WTC11 (cell line): ENCODE measurements at regions not wholly inside any gene's neighbourhood (a gene's known extent, or its start where the extent isn't known, plus 50 kb on each side); places are given as distances from the start of the nearest gene placed in this dataset.

ENCODE experiments used
- ESRRA ChIP-seq: sonication (generic); formaldehyde crosslinking; IDR thresholded peaks from 2 replicates; pipeline ENCODE4 v1.8.1; 2022; ENCODE audit warnings: mild to moderate bottlenecking, missing genetic modification reagents, borderline replicate concordance
- TF ChIP-seq, protein P1 (sequence below): fragments of 250-450 bp; sonication (Bioruptor Pico); IDR thresholded peaks from 2 replicates; pipeline ENCODE4 v1.9.0; 2021; ENCODE audit warnings: mild to moderate bottlenecking, borderline replicate concordance

DNA sequence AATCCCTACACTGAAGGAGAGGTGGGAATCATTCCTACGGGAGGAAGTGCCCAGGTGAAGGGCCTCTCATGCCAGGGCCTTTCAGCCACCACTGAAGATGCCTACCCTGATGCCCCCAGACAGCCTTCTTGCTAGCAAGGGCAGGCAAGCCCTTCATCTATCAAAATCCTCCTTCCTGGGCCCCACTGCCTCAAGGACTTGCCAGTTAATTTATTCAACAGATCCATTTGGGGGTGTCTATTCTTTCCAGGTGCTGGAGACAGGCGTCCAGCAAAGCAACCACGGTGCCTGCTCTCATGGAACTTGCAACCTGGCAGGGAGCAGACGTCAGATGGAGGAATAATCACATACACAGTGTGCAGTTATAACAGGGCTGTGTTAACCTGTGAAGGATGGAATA is 95.5 kb downstream of the GYPC start:
- TF ChIP-seq ESRRA (CRISPR knock-in tag), result no peak
- TF ChIP-seq, protein P1, sequence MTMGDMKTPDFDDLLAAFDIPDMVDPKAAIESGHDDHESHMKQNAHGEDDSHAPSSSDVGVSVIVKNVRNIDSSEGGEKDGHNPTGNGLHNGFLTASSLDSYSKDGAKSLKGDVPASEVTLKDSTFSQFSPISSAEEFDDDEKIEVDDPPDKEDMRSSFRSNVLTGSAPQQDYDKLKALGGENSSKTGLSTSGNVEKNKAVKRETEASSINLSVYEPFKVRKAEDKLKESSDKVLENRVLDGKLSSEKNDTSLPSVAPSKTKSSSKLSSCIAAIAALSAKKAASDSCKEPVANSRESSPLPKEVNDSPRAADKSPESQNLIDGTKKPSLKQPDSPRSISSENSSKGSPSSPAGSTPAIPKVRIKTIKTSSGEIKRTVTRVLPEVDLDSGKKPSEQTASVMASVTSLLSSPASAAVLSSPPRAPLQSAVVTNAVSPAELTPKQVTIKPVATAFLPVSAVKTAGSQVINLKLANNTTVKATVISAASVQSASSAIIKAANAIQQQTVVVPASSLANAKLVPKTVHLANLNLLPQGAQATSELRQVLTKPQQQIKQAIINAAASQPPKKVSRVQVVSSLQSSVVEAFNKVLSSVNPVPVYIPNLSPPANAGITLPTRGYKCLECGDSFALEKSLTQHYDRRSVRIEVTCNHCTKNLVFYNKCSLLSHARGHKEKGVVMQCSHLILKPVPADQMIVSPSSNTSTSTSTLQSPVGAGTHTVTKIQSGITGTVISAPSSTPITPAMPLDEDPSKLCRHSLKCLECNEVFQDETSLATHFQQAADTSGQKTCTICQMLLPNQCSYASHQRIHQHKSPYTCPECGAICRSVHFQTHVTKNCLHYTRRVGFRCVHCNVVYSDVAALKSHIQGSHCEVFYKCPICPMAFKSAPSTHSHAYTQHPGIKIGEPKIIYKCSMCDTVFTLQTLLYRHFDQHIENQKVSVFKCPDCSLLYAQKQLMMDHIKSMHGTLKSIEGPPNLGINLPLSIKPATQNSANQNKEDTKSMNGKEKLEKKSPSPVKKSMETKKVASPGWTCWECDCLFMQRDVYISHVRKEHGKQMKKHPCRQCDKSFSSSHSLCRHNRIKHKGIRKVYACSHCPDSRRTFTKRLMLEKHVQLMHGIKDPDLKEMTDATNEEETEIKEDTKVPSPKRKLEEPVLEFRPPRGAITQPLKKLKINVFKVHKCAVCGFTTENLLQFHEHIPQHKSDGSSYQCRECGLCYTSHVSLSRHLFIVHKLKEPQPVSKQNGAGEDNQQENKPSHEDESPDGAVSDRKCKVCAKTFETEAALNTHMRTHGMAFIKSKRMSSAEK, result no peak
